Esophagus muscularis mucosa (tissue), 4 donors: ENCODE measurements at regions not wholly inside any gene's neighbourhood (a gene's known extent, or its start where the extent isn't known, plus 50 kb on each side); places are given as distances from the start of the nearest gene placed in this dataset.

Experiments
- DNase-seq: peaks from one replicate; pipeline ENCODE4 v3.0.0-alpha.2; 2017; ENCODE audit errors: extremely low spot score
- H3K27ac ChIP-seq, 4 donors: fragments of 200-600 bp; sonication (generic); replicated peaks in 1 of 4; 1 replicate in 3 of 4; 2 replicates in 1 of 4; pipeline ENCODE4 v1.5.1; 2016 to 2019; ENCODE audit warnings: mild to moderate bottlenecking in 1 of 4
- H3K27me3 ChIP-seq, 4 donors: fragments of 200-600 bp; sonication (generic); one replicate each; pipeline versions ENCODE4 v1.5.1 to v1.6.0; 2016 to 2019
- H3K36me3 ChIP-seq, 4 donors: fragments of 200-600 bp; sonication (generic); one replicate each; pipeline ENCODE4 v1.5.1; 2016 to 2019
- H3K4me1 ChIP-seq, 4 donors: fragments of 200-600 bp; sonication (generic); one replicate each; pipeline ENCODE4 v1.5.1; 2016 to 2019
- H3K4me3 ChIP-seq, 4 donors: fragments of 200-600 bp; sonication (generic); 1 replicate in 2 of 4; 2 replicates in 2 of 4; pipeline ENCODE4 v1.5.1; 2016 to 2019; ENCODE audit warnings: mild to moderate bottlenecking in 4 of 4, moderate library complexity in 1 of 4
- H3K9me3 ChIP-seq, 4 donors: fragments of 200-600 bp; sonication (generic); 1 replicate in 3 of 4; 2 replicates in 1 of 4; pipeline ENCODE4 v1.5.1; 2016 to 2019
- CTCF ChIP-seq, 3 experiments: fragments of 200-600 bp in 2 of 3; fragments of 450-650 bp in 1 of 3; sonication (generic) in 2 of 3; IDR thresholded peaks; one replicate each; pipeline ENCODE4 v1.5.1; 2017 to 2019; ENCODE audit warnings: antibody characterized with exemption in 3 of 3, mild to moderate bottlenecking in 2 of 3, moderate library complexity in 1 of 3
- EP300 ChIP-seq: sonication (generic); formaldehyde crosslinking; IDR thresholded peaks from one replicate; pipeline ENCODE4 v1.6.1; 2017; ENCODE audit warnings: antibody characterized with exemption
- POLR2A ChIP-seq: fragments of 450-650 bp; IDR thresholded peaks from one replicate; pipeline ENCODE4 v1.6.1; 2017; ENCODE audit warnings: antibody characterized with exemption, moderate library complexity, mild to moderate bottlenecking, low read depth
- POLR2AphosphoS5 ChIP-seq, 2 donors: sonication (generic); formaldehyde crosslinking; IDR thresholded peaks; one replicate each; pipeline ENCODE4 v1.6.1; 2017; ENCODE audit warnings: antibody characterized with exemption in 2 of 2
- WGBS: methylation state at CpG from one replicate; pipeline ENCODE4 v1.1.5; 2018; 5-methylcytosine and 5-hydroxymethylcytosine counted together
- intact Hi-C: fragments of 100-400 bp; cut with DNase I; formaldehyde crosslinking; loops from one replicate; pipeline ENCODE4 v1.15.1; 2023

- Histone ChIP-seq H3K27me3 (no peaks in the 10 kb centered on the region), H3K4me3 (no peak overlapping the region), H3K36me3 (no peaks in the 10 kb centered on the region), H3K9me3 (no peaks in the 10 kb centered on the region), H3K27ac (no peak overlapping the region), H3K4me1 (no peaks in the 10 kb centered on the region)
- intact Hi-C loops = no loop called here
- no peak for TF ChIP-seq POLR2AphosphoS5 (IDR thresholded peaks at IDR 0.05)
- TF ChIP-seq EP300 = no peak
- TF ChIP-seq CTCF (IDR thresholded peaks at IDR 0.05) = no peak
- TF ChIP-seq POLR2A = no peak
- 66% methylated on average over 2 of the region's 2 CpGs for WGBS
- no peak for DNase-seq
Observed at GRCh38 chr7:14999331-14999730, 96.8 kb upstream of the DGKB start.

GRCh38 chr7:14995774-14996173, 93.2 kb upstream of the DGKB start:
- WGBS = 92% methylated on average over 2 of the region's 2 CpGs

GRCh38 chr7:14988941-14989340, 86.4 kb upstream of the DGKB start:
- Histone ChIP-seq H3K4me3 (no peak overlapping the region), H3K36me3 (no peaks in the 10 kb centered on the region), H3K4me1 (no peaks in the 10 kb centered on the region), H3K9me3 (no peaks in the 10 kb centered on the region), H3K27ac (no peak overlapping the region), H3K27me3 (no peaks in the 10 kb centered on the region)
- intact Hi-C loops = no loop called here
- WGBS = 74% methylated on average over 2 of the region's 2 CpGs
- TF ChIP-seq POLR2A (no peak), POLR2AphosphoS5 (IDR thresholded peaks at IDR 0.05) (no peak), CTCF (IDR thresholded peaks at IDR 0.05) (no peak), EP300 (no peak)
- no peak for DNase-seq

More at GRCh38 chr7:14995774-14996173, 93.2 kb upstream of the DGKB start:
- DNase-seq = no peak
- Histone ChIP-seq H3K27ac (no peak overlapping the region), H3K36me3 (no peaks in the 10 kb centered on the region), H3K27me3 (no peaks in the 10 kb centered on the region), H3K4me1 (no peaks in the 10 kb centered on the region), H3K4me3 (no peak overlapping the region), H3K9me3 (no peaks in the 10 kb centered on the region)
- TF ChIP-seq CTCF (IDR thresholded peaks at IDR 0.05) = no peak
- TF ChIP-seq EP300 = no peak
- no peak for TF ChIP-seq POLR2AphosphoS5 (IDR thresholded peaks at IDR 0.05)
- TF ChIP-seq POLR2A = no peak
- intact Hi-C loops = no loop called here

- intact Hi-C loops = no loop called here
Observed at GRCh38 chr7:14978687-14979086, 76.1 kb upstream of the DGKB start.

More at GRCh38 chr7:14978687-14979086, 76.1 kb upstream of the DGKB start:
- 54% methylated on average over 3 of the region's 3 CpGs for WGBS
- no peak overlapping the region for H3K4me3 ChIP-seq
- H3K4me1 ChIP-seq = no peaks in the 10 kb centered on the region
- TF ChIP-seq CTCF (IDR thresholded peaks at IDR 0.05) (no peak), EP300 (no peak), POLR2A (no peak), POLR2AphosphoS5 (IDR thresholded peaks at IDR 0.05) (no peak)
- no peak for DNase-seq
- H3K36me3 ChIP-seq = no peaks in the 10 kb centered on the region
- no peaks in the 10 kb centered on the region for H3K27me3 ChIP-seq
- H3K27ac ChIP-seq = no peak overlapping the region
- peaks cover 0 to 5% (median 0%) of the 10 kb centered on the region in 4 donors for H3K9me3 ChIP-seq
